NCI-H524 treated with DMSO at 0.1 percent for 48 hours (cell line): ENCODE measurements at regions not wholly inside any gene's neighbourhood (a gene's known extent, or its start where the extent isn't known, plus 50 kb on each side); places are given as distances from the start of the nearest gene placed in this dataset.
"Not testable (repeated sequence)": the region's sequence is repeated elsewhere in the genome, so short reads cannot be mapped to it uniquely, and the experiment has no call there.

Experiments used
- DNase-seq: peaks from one replicate; lab custom pipeline; 2025; lab: John Stamatoyannopoulos, UW

DNA sequence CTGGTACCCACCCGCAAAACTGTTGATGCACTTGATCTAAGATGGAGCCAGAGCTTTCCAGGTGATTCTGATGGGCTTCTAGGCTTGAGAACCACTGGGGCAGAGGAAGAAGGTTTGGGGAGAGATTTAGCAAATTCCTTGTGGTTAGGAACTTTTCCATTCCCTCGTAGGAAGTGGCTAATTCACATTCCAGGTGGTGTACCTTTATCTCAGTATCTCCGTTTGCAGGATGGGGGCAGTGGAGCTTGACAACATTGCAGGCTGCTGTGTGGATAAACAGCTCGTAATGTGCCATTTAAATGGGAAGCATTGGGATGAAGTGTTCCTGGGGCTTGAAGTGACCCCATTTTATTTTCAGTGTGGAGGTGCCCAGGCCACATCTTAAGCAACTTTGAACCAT, 172.9 kb upstream of the IL12B start:
- no peak for DNase-seq

DNA sequence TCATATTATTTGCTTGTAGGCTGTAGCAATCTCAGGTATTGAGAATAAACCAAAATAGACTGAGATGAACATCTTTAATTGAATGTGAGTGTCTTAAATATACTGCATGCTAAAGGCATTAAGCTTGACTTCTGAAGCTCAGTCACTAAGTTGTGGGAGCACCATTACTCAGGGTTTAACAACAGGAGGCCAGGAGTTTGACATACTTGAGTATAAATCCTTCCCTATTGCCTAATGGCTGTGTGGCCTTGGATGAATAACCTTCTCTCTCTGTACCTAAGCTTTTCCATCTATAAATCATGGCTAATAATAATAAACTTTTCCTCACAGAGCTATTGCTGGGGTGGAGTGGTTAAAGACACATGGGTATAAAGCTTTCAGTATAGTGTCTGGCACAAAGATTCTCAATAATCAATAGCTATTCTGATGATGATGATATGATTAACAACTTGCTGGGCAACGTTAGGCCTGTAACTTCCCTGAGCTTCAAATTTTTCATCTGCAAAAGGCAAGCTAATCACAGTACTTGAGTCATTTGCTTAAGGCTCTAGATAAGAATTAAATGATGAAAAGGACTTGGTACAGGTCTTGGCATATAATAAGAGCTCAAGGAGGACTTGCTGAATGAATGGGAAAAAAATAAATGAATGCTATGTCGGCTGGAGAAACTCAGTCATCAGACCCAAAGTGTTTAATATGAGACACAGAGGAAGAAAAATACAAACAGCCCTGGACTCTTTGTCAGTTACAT, 174.0 kb upstream of the IL12B start:
- DNase-seq = no peak

DNA sequence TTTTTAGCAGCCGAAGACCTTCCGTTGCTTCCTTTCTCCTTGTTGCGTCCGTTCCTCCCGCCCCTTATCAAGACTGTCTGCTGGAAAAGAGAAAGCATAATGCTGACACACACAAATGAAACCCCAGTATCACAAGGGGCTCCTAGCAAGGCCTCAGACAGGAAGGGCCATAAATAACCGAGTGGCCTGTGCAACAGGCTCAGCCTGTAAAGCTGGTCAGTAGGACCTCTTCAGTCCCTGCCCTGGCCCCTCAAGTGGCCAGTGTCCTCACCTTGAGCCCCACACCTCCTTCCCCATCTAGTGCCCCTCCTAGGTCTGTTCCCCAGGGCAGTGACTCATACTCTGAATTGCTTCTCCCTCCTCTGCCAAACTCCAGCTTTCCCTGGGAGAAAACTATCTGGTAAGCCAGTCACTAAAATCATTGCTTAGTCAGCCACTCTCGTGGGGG, 174.6 kb upstream of the IL12B start:
- no peak for DNase-seq

DNA sequence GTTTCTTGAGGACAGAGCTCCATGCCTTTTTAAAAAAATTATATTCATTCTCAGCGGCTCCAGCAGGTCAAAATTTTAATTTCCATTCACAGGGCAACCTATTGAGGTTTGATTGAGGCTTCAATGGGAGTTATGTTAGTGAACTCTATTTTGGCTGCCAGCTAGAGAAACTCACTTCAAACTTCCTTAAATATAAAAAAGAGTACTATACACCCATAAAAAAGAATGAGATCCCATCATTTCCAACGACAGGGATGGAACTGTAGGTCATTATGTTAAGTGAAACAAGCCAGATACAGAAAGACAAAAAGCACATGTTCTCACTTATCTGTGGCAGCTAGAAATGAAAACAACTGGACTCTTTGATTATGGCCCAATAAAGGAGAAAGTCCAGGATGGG, 176.8 kb upstream of the IL12B start:
- DNase-seq = no peak

DNA sequence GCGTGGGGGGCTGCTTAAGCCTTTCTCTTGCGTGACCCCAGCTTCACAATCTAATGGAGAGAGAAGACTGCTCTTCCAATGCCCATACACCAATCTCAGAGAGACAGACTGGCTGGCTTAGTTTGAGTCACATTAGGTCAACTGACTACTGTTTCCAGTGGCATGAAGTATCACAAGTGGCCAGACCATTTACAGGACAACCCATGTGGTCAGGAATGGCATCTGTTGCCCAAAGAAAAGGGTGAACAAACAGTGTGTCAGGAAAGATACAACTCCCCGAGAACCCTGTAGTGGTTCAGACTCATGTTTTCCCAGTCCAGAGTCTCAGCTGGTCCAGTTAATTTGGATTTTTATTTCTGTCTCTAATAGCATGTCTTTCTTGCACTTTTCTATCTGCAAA, 177.4 kb upstream of the IL12B start:
- DNase-seq = no peak

DNA sequence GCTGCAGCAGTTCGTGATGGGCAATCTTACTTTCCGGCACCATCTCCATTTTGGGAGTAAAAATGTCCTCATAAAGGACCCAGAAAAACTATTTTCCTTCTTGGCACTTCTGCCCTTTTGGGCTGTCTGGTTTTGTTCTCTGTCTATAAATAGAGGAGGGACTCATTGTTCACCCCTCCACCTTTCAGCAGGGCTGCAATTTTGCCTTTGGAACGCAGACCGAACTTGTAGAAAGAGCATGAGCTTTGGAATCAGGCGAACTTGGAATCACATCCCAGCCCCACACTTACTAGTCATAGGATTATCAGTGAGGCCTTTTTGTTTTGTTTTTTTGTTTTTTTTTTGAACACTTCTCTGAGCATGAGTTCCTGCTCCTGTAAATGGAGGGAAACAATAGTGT, 178.1 kb upstream of the IL12B start:
- no peak for DNase-seq

DNA sequence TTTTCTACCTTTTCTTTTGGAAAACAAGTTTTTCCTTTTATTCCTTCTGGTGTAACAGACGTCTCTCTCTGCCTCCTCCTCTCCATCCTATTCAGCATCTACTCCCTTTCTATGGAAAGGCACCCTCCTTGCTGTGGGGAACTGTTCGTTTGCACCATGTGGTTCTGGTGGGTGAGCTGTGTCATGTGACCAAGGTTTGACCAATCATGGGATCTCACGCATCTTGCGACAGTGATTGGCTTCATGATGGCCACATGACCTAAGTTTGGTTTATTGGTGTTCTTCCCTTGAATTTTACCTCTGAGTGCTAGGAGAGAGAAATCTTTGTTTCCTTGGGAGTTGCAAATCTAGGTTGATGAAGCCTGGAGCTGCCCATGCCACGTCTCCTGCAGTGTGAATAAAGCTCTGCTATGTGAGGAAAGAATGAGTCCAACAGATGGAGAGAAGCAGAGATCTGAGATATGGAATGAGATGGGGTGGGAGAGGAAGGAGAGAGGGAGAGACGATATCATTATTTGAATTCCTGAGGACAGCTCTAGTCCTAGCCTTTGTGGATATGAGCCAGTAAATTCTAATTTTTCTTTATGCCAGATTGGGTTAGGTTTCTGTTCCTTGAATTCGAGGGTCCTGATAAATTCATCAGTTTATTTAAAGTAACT, 178.8 kb upstream of the IL12B start:
- no peak for DNase-seq

DNA sequence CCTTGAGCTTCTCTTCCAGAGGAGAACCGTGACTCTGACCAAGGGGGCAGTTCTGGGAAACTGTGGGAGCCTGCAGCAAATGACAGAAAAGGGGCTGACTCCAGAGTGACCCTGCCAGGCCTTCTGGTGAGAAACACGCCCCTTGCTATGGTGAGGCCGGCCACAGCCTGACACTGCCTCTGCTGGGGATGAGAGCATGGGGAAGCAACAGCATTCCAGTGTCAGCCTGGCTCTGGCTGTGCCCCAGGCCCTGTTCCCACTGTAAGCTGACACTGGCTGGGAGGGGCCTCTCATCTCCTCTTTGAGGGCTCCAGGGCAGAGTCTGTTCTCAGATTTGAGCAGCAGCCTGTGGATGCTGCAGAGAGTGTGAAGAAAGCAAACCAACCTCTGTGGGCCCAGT, 180.0 kb upstream of the IL12B start:
- DNase-seq = no peak

DNA sequence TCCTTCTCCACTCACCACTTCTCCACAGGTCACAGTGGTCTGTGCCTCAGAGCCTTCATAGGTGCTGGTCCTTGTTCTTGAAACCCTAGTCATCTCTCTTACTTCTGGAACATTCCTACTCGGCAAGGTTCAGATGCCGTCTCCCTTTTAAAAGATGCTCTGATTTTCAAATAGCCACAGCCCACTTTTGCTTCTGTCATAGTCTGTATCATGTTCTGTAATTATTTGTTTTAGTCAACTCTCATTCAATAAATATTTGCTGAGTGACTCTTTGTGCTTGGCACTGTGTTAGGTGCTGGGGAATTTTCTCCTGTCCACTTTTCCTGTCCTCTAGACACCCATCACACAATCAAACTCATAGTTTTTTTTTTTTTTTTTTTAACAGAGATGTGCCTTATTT, 181.3 kb upstream of the IL12B start:
- DNase-seq = no peak

DNA sequence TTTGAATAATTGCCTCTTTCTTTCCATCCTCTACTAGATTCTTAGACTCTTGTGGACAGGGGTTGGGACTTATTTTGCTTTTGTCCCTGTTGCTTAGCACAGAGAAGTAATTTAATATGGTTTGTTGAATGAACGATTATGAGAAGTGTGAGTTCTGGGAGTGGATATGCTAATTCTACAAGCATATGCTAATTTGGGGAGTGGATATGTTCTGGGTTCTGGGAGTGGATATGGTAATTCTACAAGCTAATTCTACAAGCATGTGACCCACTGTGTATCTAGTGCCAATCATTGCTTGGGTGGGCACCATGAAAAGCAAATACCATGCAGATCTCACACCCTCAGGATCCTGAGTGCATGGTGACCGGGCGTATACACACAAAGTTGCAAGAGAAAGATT, 181.8 kb upstream of the IL12B start:
- DNase-seq = no peak

DNA sequence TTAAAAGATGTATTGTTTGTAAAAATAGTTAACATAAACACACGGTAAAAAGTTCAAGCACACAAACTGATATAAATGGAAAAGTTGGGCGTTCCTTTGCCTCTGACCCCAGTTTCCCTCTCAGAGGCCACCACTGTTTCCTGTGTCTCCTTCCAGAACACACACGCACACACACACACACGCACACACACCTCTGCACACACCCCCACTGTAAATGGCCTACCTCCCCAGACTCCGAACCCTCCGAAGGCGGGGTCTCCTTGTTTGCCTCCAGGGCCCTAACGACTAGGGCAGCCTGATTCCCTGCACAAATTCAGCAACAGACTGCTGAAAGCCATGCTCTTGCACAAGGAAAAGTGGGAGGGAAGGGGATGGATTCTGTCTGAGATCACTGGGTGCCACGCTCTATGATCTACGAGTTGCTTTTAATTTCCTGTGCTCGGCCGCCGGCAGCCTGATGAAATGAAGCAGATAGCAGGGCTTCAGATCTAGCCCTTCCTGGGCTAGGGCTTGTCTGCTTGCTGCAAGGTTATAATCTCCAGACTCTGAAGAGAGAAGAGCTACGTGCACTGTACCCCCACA, 184.0 kb upstream of the IL12B start:
- no peak for DNase-seq

DNA sequence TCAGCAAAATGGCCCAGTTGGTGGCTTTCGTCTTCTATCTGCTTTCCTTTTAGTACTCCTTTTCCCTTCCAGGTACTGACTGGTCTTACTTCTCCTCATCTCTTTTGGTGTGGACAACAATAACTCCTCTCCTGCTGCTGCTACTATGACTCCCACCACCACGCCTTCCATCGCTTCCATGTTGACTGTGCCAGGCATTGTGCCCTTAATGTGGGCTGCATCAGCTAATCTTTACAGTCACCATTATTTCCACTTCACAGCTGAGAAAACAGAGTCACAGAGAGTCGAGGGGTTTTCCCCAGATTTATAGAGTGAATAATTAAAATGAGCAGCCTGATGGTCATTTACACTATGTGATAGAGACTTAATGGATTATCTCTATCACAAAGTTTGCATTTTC, 184.9 kb upstream of the IL12B start:
- DNase-seq = no peak

DNA sequence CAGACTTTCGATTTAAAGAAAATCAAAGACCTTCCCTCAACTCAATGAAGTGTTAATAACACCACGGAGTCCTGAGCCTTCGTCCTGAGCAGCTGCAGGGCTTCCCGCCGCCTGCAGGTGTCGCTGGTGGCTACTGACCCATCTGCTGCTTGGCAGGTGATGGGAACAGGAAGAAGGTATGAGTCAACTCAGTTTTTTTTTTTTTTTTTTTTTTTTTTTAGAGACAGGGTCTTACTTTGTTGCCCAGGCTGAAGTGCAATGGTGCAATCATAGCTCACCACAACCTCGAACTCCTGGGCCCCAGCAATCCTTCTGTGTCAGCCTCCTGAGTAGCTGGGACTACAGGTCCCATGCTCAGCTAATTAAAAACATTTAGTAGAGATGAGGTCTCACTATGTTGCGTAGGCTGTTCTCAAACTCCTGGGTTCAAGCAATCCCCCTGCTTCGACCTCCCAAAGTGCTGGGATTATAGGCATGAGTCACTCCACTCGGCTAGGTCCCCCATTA, 185.7 kb upstream of the IL12B start:
- DNase-seq = no peak

DNA sequence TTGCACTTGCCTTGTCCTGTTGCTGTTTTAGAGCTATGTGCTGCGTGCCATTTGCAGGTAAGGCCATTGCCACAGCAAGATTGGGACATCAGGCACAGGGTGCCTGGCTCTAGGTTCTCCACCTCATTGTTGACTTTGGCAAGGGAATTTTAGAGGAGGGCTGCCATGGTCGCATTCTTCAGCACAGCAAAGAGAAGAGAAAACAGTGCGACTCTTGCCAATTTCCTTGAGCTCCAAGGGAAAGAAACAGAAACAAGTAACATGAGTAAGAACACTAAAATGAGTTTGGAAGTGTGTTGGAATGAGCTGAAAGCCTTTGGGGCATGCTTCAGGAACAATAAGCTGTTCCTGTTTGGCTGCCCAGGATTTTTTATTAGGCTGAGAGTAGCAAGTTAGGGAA, 188.1 kb upstream of the IL12B start:
- DNase-seq = no peak

DNA sequence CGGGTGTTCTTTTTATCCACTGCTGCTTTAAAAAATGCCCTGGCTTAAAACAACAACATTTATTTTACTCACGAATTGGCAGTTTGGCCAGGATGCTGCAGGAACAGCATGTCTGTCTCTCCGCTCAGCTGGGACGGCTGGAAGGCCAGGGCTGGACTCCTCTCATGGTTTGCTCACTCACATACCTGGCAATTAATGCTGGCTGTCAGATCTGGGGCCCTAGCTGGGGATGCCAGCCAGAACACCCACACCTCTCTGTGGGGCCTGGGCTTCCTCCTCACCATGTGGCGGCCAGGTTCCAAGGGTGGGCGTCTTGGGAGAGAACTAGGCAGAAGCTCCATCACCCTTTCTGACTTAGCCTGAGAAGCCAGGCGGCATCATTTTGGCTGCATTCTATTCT, 189.1 kb upstream of the IL12B start:
- no peak for DNase-seq

DNA sequence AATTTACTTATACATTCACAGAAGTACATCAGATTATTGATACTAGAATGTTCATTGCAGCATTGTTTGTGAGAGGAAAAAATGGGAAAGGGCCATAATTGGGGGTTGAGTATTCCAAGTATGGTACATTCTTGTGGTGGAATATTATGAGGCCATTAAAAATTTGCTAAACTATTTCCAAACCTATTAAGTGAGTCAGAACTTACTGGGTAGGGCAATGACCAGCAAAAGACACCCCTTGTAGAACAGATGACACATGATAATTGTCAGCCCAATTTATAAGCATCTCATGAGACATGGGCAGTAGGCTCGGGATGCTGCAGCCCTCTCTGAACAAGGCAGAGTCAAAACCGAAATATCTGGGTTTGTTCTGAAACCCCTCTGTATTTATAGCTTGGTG, 192.6 kb upstream of the IL12B start:
- no peak for DNase-seq

DNA sequence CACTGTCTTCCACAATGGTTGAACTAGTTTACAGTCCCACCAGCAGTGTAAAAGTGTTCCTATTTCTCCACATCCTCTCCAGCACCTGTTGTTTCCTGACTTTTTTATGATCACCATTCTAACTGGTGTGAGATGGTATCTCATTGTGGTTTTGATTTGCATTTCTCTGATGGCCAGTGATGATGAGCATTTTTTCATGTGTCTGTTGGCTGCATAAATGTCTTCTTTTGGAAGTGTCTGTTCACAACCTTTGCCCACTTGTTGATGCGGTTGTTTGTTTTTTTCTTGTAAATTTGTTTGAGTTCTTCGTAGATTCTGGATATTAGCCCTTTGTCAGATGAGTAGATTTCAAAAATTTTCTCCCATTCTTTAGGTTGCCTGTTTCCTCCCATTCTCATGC, 194.0 kb upstream of the IL12B start:
- DNase-seq = not testable (repeated sequence)

DNA sequence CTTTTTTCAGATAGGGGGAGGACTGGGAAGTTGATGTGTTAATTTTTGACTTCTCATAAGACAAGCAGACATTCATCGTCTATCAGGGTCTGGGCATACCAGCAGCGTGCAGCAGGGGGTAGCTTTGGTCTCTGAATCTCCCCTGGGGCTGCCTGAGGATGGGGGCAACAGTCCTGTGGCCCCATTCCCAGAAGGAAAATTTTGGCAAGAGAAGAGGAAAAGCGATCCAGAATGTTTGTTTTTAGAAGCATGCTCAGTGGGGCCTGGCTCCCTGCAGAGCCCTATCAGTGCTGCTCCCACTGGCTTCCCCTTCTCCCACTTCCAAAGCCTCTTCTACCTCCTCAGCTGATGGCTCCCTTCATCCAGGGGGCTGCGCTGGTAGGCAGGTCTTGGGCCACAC, 194.8 kb upstream of the IL12B start:
- no peak for DNase-seq

DNA sequence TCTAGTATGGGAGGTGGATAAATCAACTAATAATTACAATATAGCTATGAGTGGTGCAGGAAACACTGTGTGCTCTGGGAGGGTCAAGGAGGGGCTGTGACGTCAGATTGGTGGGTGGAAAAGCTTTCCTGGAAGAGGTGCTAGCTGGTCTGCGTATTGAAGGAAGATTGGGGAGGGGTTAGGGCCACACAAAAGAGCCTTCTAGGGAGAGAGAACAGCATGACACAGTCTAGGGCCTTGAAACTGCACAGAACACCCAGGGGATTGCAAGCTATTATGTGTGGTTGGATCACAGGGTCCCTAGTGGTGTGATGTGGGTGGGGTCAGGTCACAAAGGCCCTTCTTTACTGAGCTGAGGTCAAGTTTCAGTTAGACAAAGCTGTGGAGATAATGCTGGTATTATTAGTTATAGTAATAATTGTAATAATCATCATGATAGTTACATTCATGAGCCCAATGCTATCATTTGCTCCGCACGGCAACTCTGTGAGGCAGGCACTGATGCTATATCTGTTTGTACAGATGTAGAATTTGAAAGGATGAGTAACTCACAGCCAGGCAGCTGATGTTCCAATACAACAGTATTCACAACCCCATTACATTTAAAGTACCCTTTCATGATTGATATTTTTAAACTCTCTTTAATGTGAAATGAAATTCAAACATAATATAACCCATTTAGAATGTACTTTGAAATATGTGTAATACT, 197.4 kb upstream of the IL12B start:
- DNase-seq = no peak

DNA sequence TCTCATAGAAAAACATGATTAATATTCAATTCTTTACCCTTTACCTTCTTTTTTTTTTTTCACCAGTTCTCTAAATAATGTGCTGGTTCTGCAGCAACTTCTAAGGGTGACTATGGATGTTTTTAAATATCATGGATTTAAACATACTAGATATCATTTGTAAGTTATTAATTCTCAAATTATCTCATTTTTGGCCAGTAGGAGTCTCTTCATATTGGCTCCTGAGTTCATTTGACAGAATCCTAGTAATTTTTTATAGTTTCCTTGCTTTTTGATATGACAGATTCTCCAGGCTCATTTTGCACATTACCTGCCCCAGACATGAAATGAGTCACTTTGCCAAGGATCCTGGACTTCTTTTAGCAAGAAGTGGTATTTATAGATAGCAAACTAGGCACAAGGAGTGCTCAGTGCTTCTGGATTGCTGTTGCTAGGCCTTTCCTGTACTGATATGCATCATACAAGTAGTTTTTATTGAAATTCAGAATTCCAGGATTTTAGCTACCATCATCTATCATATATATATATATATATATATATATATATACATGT, 201.3 kb upstream of the IL12B start:
- no peak for DNase-seq

DNA sequence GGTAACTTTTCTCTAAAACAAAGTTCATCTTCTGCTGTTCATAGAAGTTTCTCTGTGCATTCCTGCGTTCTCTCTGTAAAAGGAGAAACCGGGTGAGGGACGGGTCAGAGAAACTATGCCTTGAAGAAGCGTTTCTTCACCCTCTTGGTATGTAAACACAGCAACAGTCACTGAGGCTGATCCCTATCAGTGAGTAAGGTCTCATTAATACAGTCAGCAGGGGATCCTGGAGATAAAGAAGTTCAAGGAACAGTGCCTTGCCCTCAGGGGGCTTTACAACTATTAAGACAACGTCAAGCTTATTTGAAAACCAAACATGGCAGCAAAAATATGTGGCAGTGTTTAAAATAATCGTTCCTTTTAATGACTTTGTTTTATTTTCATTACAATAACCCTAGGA, 202.9 kb upstream of the IL12B start:
- no peak for DNase-seq

DNA sequence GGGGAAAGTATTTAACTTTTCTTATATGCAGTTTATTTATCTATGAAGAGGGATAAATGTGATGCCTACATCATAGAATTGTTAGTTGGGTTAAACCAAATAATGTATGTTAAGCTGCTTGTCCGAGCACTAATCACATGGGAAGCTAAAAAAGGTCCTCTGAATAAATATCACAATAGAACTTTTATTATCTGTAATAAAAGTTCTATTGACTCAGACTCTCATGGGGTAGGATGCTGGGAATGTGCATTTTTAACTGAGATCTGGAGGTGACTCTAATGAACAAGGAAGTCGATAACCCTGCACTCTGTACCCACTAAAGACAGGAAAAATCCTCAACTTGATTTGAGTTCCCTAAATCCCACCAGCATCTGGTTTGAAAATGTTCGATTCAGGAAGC, 205.9 kb upstream of the IL12B start:
- no peak for DNase-seq
